ENCODE measurements at regions not wholly inside any gene's neighbourhood (a gene's known extent, or its start where the extent isn't known, plus 50 kb on each side); places are given as distances from the start of the nearest gene placed in this dataset.

GRCh38 chr5:126315341-126315740 is 107.9 kb upstream of the GRAMD2B start:
- ChIA-PET CTCF (ENCODE audit: unreplicated experiment) (interaction anchor here (0.7 kb wide), 1 partner anchor 22 kb away, joined by 3 read pairs; no protein-coding TSS in a partner anchor), POLR2A (interaction anchor here (0.6 kb wide), 2 partner anchors 64 to 1117 kb away, joined by 3 to 6 read pairs; no protein-coding TSS in a partner anchor)
- Histone ChIP-seq H3K4me3 (ENCODE audit: low read depth, low read length, poor library complexity, severe bottlenecking) (no peak overlapping the region), H3K36me3 (ENCODE audit: insufficient read depth, low read length) (no peaks in the 10 kb centered on the region), H3K9me2 (ENCODE audit: insufficient read depth, low read length) (no peaks in the 10 kb centered on the region), H3K4me1 (ENCODE audit: insufficient read depth, low read length, poor library complexity, severe bottlenecking) (no peaks in the 10 kb centered on the region), H3K27ac (ENCODE audit: low read depth, low read length, poor library complexity, severe bottlenecking) (no peak overlapping the region), H3K9me3 (ENCODE audit: low read length) (no peaks in the 10 kb centered on the region), H3K79me2 (ENCODE audit: insufficient read depth, low read depth, low read length) (no peaks in the 10 kb centered on the region), H3K4me2 (ENCODE audit: low read length) (no peak overlapping the region), H2AFZ (ENCODE audit: low read length) (no peak overlapping the region), H4K20me1 (ENCODE audit: insufficient read depth, low read length) (no peaks in the 10 kb centered on the region)
- intact Hi-C loops (cut with micrococcal nuclease; ENCODE audit: unreplicated experiment): no loop called here
- DNase-seq (ENCODE audit: low spot score): no peak
- TF ChIP-seq CTCF (conservative IDR thresholded peaks at IDR 0.05; ENCODE audit: low read length) (no peak), EZH2phosphoT487 (IDR thresholded peaks at IDR 0.05; ENCODE audit: borderline replicate concordance, low read depth, low read length) (no peak)
- no TSS peak for BruUV-seq (replicated peaks)

GRCh38 chr5:126332326-126332725 is 90.9 kb upstream of the GRAMD2B start:
- H3K36me3 ChIP-seq (ENCODE audit: insufficient read depth, low read length): no peaks in the 10 kb centered on the region
- H3K27ac ChIP-seq (ENCODE audit: low read depth, low read length, poor library complexity, severe bottlenecking): no peak overlapping the region
- no peaks in the 10 kb centered on the region for H3K9me3 ChIP-seq (ENCODE audit: low read length)
- H4K20me1 ChIP-seq (ENCODE audit: insufficient read depth, low read length): no peaks in the 10 kb centered on the region
- DNase-seq (ENCODE audit: low spot score): no peak
- H3K9me2 ChIP-seq (ENCODE audit: insufficient read depth, low read length): no peaks in the 10 kb centered on the region
- H2AFZ ChIP-seq (ENCODE audit: low read length): no peak overlapping the region
- H3K4me2 ChIP-seq (ENCODE audit: low read length): no peak overlapping the region
- no peaks in the 10 kb centered on the region for H3K4me1 ChIP-seq (ENCODE audit: insufficient read depth, low read length, poor library complexity, severe bottlenecking)
- ChIA-PET POLR2A (no interaction called here), CTCF (ENCODE audit: unreplicated experiment) (no interaction called here)
- no peaks in the 10 kb centered on the region for H3K79me2 ChIP-seq (ENCODE audit: insufficient read depth, low read depth, low read length)
- no TSS peak for BruUV-seq (replicated peaks)
- TF ChIP-seq CTCF (conservative IDR thresholded peaks at IDR 0.05; ENCODE audit: low read length) (no peak), EZH2phosphoT487 (IDR thresholded peaks at IDR 0.05; ENCODE audit: borderline replicate concordance, low read depth, low read length) (no peak)
- intact Hi-C loops (cut with micrococcal nuclease; ENCODE audit: unreplicated experiment): no loop called here
- H3K4me3 ChIP-seq (ENCODE audit: low read depth, low read length, poor library complexity, severe bottlenecking): no peak overlapping the region

- no peak overlapping the region for H3K4me2 ChIP-seq (ENCODE audit: low read length)
- no peak overlapping the region for H3K27ac ChIP-seq (ENCODE audit: low read depth, low read length, poor library complexity, severe bottlenecking)
- no peak for DNase-seq (ENCODE audit: low spot score)
- no peaks in the 10 kb centered on the region for H3K79me2 ChIP-seq (ENCODE audit: insufficient read depth, low read depth, low read length)
- H3K4me3 ChIP-seq (ENCODE audit: low read depth, low read length, poor library complexity, severe bottlenecking): no peak overlapping the region
- H3K9me2 ChIP-seq (ENCODE audit: insufficient read depth, low read length): no peaks in the 10 kb centered on the region
- TF ChIP-seq CTCF (conservative IDR thresholded peaks at IDR 0.05; ENCODE audit: low read length) (no peak), EZH2phosphoT487 (IDR thresholded peaks at IDR 0.05; ENCODE audit: borderline replicate concordance, low read depth, low read length) (no peak)
- H3K9me3 ChIP-seq (ENCODE audit: low read length): no peaks in the 10 kb centered on the region
- no peaks in the 10 kb centered on the region for H4K20me1 ChIP-seq (ENCODE audit: insufficient read depth, low read length)
- CTCF ChIA-PET (ENCODE audit: unreplicated experiment): no interaction called here
- no peaks in the 10 kb centered on the region for H3K4me1 ChIP-seq (ENCODE audit: insufficient read depth, low read length, poor library complexity, severe bottlenecking)
- POLR2A ChIA-PET: interaction anchor here (0.5 kb wide), 1 partner anchor 206 kb away, joined by 8 read pairs; no protein-coding TSS in a partner anchor
- no peaks in the 10 kb centered on the region for H3K36me3 ChIP-seq (ENCODE audit: insufficient read depth, low read length)
- intact Hi-C loops (cut with micrococcal nuclease; ENCODE audit: unreplicated experiment): loop anchor here (5.0 kb wide), 3 partner anchors 318 to 978 kb away; no protein-coding TSS in a partner anchor
- H2AFZ ChIP-seq (ENCODE audit: low read length): no peak overlapping the region
- BruUV-seq (replicated peaks): no TSS peak
These were observed 88.4 kb upstream of the GRAMD2B start for GRCh38 chr5:126334760-126335159.
